Prostate gland (tissue), 2 donors: ENCODE measurements at regions not wholly inside any gene's neighbourhood (a gene's known extent, or its start where the extent isn't known, plus 50 kb on each side); places are given as distances from the start of the nearest gene placed in this dataset.

ENCODE experiments used
- CTCF ChIP-seq, 4 experiments: fragments of 200-600 bp in 2 of 4; fragments of 450-650 bp in 2 of 4; sonication (generic) in 2 of 4; IDR thresholded peaks; 1 replicate in 3 of 4; 2 replicates in 1 of 4; pipeline ENCODE4 v1.5.1; 2016 to 2019; ENCODE audit warnings: antibody characterized with exemption in 4 of 4, mild to moderate bottlenecking in 2 of 4, moderate library complexity in 2 of 4
- POLR2A ChIP-seq: fragments of 450-650 bp; IDR thresholded peaks from one replicate; pipeline ENCODE4 v1.6.1; 2016; ENCODE audit warnings: antibody characterized with exemption, mild to moderate bottlenecking
- POLR2AphosphoS5 ChIP-seq: sonication (generic); formaldehyde crosslinking; IDR thresholded peaks from one replicate; pipeline ENCODE4 v1.6.1; 2017; ENCODE audit warnings: antibody characterized with exemption

- no peak for TF ChIP-seq CTCF (IDR thresholded peaks at IDR 0.05)
- no peak for TF ChIP-seq POLR2A
- TF ChIP-seq POLR2AphosphoS5: no peak
These were observed 75.7 kb downstream of the MICALL2 start for GRCh38 chr7:1383398-1384112.
